GM18867 (cell line): ENCODE measurements at regions not wholly inside any gene's neighbourhood (a gene's known extent, or its start where the extent isn't known, plus 50 kb on each side); places are given as distances from the start of the nearest gene placed in this dataset.
"Not testable (repeated sequence)": the region's sequence is repeated elsewhere in the genome, so short reads cannot be mapped to it uniquely, and the experiment has no call there.

ENCODE experiments used
- ATAC-seq: cut with Tn5 transposase; IDR thresholded peaks from one replicate; pipeline ENCODE4 v1.9.1; 2021; ENCODE audit warnings: mild to moderate bottlenecking, moderate library complexity; ENCODE audit not compliant: unreplicated experiment

- no peak for ATAC-seq
Observed at GRCh38 chr5:4581289-4581688, 558.8 kb upstream of the ADAMTS16 start.

GRCh38 chr5:4584982-4585381 lies 555.1 kb upstream of the ADAMTS16 start:
- no peak for ATAC-seq

- ATAC-seq, result no peak
Observed at GRCh38 chr5:4613440-4613839, 526.7 kb upstream of the ADAMTS16 start.

GRCh38 chr5:4614088-4614487 lies 526.0 kb upstream of the ADAMTS16 start:
- ATAC-seq, result no peak

GRCh38 chr5:4615369-4615768 lies 524.8 kb upstream of the ADAMTS16 start:
- ATAC-seq, result not testable (repeated sequence)

- ATAC-seq, result no peak
Observed at GRCh38 chr5:4625206-4625896, 514.8 kb upstream of the ADAMTS16 start.

GRCh38 chr5:4627131-4627530 lies 513.0 kb upstream of the ADAMTS16 start:
- ATAC-seq, result no peak

- no peak for ATAC-seq
Observed at GRCh38 chr5:4627929-4628328, 512.2 kb upstream of the ADAMTS16 start.

- no peak for ATAC-seq
Observed at GRCh38 chr5:4628645-4629385, 511.3 kb upstream of the ADAMTS16 start.

- ATAC-seq, result no peak
Observed at GRCh38 chr5:4630031-4630430, 510.1 kb upstream of the ADAMTS16 start.

- no peak for ATAC-seq
Observed at GRCh38 chr5:4634342-4634741, 505.8 kb upstream of the ADAMTS16 start.

- no peak for ATAC-seq
Observed at GRCh38 chr5:4636378-4636777, 503.8 kb upstream of the ADAMTS16 start.

- no peak for ATAC-seq
Observed at GRCh38 chr5:4639946-4640345, 500.2 kb upstream of the ADAMTS16 start.

- no peak for ATAC-seq
Observed at GRCh38 chr5:4640795-4641194, 499.3 kb upstream of the ADAMTS16 start.

- no peak for ATAC-seq
Observed at GRCh38 chr5:4642525-4642924, 497.6 kb upstream of the ADAMTS16 start.

- ATAC-seq, result no peak
Observed at GRCh38 chr5:4643190-4643589, 496.9 kb upstream of the ADAMTS16 start.

GRCh38 chr5:4643960-4644359 lies 496.2 kb upstream of the ADAMTS16 start:
- ATAC-seq, result no peak

GRCh38 chr5:4646715-4647375 lies 493.3 kb upstream of the ADAMTS16 start:
- ATAC-seq, result no peak

- no peak for ATAC-seq
Observed at GRCh38 chr5:4647955-4648354, 492.2 kb upstream of the ADAMTS16 start.

- no peak for ATAC-seq
Observed at GRCh38 chr5:4651806-4652565, 488.1 kb upstream of the ADAMTS16 start.

GRCh38 chr5:4653475-4653874 lies 486.7 kb upstream of the ADAMTS16 start:
- ATAC-seq, result no peak
